ENCODE measurements at regions not wholly inside any gene's neighbourhood (a gene's known extent, or its start where the extent isn't known, plus 50 kb on each side); places are given as distances from the start of the nearest gene placed in this dataset.

DNA sequence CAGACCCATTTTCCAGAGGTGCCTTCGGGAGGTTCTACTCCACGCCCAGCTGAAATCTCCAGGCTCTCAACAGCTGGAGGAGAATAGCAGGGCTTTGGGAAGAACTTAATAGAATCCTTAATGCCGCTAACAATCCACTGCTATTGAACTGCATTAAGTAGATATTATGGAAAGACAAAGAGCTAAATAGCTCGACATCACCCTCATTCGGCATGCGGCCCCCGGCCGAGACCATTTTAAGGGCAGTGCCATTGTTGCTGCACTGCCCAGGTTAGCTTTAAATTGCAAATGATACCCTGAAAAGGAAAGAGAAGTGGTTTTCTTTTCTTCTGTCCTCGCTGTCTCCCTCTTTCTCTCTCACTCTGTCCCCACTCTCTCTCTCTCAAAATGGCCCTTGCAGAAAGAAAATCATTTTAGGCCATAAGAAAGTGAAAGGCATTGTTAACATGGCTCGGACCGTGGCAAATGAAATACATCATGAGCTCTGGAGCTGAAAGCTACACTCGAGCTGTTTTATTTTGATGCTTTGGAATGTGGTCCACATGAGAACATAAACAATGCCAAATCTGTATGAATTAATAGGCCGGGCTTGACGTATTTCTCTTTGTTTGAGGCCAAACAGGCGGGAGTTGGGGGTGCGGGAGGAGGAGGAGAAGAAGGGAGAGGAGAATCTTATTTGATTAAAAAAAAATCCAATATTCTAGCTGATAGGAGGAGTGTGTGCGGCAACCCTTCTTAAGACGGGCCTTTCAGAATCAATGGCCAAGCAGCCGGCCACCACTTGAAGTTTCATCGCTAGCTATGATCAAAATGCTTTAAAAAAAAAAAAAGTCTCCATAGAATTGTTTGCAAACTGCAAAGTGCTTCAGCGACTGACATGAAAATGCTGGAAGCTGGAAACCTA lies 298.8 kb upstream of the IRX3 start:
- DNase-seq (ENCODE audit: low read depth in 4 of 4, low spot score in 2 of 4) = peak in 1 of 4 donors; percentile 39

DNA sequence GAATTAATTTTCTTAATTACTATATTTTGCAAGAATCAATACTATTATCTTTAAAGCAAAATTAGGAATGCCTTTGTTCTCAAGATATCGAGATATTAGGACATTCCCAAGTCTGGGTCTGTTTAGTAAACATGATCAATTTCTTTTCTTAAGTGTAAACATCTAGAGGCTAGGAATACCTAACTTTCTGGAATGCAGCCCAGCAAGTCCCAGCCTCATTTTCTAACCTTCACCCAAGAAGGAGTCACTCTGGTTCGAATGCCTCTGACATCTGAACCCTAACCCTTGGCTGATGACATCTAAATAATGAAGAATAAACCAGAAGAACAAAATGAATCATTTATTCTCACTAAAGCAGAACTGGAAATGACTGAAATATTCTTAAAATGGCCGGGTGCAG lies 297.5 kb upstream of the IRX3 start:
- DNase-seq (ENCODE audit: low read depth in 4 of 4, low spot score in 2 of 4) = no peak

DNA sequence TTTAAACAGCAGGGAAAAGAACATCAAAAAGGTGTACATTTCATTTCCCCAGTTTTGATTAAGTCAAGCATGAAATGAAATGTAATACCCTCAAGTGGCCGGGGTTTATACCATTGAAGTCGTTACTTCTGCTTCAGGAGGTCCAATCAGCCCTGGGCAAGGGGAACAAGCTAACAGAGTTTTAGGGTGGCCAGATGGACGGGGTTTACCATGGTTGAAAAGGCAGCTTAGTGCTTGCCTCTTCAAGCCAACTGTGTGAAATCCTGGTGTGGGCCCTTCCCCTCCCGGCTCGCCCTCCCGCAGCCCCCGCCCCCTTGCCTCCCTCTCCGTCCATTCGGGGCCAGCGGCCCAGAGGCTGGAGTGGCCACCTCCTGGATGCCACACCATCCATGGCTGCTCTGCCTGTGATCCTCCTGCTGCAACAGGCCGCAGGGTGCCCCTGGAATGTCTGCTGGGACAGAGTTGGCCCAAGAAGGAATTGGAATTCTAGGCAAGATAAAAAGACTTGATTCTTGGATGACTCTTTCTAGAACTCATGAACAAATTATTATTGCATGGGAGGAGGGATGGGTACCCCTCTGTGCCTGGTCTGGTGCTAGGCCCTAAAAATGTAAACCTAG lies 296.2 kb upstream of the IRX3 start:
- DNase-seq (ENCODE audit: low read depth in 4 of 4, low spot score in 2 of 4) = peak in 1 of 4 donors; percentile 23

DNA sequence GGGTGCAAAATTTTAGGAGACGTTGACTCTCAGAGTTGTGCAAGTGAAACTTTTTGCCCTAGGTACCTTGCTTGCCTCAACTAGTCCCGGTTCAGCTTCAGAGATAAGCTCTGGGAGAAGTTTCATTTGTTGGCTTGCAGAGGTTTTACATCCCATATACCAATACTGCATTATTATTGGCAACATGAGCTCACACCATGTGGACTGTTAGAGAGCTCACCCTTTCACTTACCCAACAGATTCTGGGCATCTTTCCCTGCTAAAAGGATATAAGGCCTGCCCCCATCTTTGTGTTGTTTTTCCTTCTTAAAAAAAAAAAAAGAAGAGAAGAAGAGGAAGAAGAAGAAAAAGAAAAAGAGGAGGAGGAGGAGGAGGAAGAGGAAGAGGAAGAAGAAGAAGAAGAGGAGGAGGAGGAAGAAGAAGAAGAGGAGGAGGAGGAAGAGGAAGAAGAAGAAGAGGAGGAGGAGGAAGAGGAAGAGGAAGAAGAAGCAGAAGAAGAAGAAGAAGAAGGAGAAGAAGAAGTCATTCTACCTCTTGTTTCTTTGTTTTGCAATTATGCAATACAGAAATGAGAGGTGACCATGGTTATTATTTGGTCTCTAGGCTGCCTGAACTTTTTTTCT lies 292.6 kb upstream of the IRX3 start:
- no peak for DNase-seq (ENCODE audit: low read depth in 4 of 4, low spot score in 2 of 4)

DNA sequence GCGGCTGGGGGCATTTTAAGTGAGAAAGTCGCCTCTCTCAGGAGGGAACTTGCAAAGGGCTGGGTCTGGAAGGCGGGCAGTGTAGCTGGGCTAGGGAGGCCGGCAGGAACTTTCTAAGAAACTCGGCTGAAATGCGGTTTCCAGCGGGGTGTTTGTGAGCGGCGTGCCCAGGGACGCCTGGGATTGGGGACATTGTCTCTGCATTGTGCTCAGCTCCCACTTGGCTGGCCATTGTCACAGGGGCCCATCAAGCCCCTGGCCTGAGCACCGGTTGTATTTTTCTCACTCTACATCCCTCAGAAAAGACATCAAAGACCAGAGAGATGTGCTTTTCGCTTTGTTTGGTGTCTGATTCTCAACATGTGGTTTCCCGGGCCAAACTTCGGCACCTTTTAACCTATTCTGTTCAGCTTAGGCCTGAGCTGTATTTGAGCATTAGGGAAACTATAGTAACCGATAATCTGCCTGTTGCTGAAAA lies 291.1 kb upstream of the IRX3 start:
- no peak for DNase-seq (ENCODE audit: low read depth in 4 of 4, low spot score in 2 of 4)

DNA sequence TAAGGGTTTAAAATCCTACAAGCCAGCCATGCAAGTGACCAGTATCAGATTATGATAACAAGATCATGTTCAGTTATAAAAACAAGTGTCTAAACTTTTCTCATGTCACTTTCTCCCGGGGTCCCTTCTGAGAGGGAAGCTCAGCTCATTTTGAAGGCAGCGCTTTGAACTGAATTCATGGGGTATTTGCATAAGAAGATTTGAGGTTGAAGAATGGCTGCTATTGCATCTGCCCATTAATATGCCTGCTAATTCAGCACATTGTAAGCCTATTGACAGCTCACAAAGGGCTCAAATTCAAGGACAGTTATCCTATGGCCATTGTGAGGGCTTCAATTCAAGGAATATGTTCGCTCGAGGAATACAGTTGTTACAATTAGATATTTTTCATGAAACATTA lies 290.2 kb upstream of the IRX3 start:
- DNase-seq (ENCODE audit: low read depth in 4 of 4, low spot score in 2 of 4) = no peak

DNA sequence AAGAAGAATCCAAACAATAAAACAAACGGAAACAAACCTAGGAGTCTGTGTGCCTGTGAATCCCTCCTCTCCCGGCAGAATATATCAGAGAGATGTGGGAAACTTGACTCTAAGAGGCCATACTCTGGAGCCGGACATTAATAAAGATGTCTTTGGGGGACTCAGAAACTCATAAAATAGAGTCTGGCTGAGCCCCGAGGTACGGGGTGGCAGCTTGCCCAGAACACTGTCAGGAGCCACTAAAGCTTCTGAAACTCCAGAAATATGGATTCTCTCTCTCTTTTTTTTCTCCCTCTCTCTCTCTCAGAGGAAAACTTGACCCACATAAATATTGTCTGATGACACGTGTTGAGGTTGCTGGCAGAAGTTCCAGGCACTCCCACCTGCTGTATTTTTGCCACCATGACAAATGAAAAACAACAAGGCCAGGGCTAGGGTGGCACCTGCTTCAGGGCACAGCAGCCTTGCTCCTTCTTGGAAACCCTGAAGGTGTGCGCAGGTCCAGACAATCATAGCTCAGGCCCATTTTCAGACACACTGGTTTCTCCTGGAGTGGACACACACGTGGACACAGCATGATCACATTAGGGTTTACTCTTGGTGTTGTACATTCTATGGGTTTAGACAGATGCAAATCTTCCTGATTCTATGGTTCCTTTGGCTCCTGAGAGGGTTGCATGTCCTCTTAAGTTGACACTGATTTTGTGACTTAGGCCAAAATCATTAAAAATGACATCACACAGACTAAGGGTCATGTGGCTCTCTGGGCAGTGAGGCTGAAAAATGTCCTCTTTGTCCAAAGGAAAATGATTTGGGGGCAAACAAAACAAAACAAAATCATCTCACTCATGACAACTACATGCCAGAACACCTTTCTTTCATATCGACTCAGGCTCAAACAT lies 282.6 kb upstream of the IRX3 start:
- peak in 1 of 4 donors; percentile 46 for DNase-seq (ENCODE audit: low read depth in 4 of 4, low spot score in 2 of 4)

DNA sequence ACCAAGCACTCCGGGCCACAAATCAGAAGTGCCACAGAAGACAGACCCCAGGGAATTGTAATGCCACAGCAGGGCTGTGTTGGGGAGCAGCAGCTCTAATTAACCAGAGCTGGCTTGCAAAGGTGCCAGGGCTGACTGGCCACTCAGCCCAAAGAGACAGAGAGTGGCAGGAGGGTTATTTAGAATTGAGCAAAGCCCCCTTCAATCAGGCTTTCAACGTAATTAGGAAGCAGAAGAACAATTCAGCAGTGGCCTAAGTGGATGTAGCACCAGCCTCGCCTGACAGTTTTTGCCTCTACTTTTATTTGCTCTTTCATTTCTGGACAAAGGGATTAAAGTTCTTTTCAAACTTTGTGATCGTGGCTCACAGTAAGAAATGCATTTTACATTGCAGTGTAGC lies 278.3 kb upstream of the IRX3 start:
- DNase-seq (ENCODE audit: low read depth in 4 of 4, low spot score in 2 of 4) = no peak

DNA sequence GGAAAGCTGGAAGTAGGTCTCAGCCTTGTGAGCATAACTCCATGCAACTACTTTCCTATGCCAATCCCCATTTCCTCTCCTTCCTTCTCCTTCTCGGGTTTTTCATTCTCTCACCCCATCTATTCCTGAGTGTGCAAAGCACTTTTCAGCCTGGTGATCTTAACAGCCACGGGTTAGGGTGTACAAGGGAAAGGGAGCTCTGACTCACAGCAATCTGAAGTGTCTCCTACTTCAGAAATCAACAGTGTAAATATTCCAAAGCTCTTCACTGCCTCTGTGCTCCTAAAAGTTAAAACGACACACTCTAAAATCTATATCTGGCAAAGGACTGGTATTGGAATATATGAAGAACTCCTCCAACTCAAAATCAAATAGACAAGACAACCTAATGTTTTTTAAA lies 268.0 kb upstream of the IRX3 start:
- DNase-seq (ENCODE audit: low read depth in 4 of 4, low spot score in 2 of 4) = no peak

DNA sequence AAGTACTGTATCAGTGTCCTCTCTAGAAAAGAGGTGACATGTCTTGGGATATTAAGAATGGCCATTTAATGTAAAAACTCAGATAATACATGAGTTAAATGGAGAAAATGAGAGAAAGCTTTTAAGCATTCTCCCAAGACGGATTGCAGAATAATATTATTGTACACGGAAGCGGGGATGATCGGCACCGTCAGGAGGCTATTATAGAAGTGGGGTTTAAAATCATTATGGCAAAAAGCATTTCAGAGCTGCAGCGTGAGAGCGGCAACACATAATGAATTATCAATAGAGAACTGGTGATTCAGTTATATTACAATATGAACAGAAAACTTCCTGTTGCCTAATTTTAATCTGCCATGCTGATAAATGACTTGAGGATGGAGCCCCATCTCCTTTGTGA lies 261.7 kb upstream of the IRX3 start:
- no peak for DNase-seq (ENCODE audit: low read depth in 4 of 4, low spot score in 2 of 4)

DNA sequence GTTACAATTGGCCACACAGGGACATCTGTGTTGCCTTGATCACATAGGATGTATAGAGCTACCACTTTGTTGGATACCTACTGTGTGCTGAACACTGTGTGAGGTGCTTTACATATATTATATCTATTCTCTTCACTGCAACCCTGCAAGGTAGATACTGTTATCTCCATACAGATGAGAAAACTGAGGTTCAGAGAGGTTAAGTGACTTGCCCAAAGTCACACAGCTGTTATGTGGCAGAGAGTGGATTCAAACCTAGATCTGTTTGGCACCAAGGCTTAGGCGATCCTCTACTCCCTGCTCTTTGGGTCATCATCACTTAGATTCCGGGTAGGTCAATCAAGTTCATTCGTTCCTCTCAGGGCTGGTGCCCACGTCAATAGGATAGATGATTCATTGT lies 260.5 kb upstream of the IRX3 start:
- no peak for DNase-seq (ENCODE audit: low read depth in 4 of 4, low spot score in 2 of 4)

DNA sequence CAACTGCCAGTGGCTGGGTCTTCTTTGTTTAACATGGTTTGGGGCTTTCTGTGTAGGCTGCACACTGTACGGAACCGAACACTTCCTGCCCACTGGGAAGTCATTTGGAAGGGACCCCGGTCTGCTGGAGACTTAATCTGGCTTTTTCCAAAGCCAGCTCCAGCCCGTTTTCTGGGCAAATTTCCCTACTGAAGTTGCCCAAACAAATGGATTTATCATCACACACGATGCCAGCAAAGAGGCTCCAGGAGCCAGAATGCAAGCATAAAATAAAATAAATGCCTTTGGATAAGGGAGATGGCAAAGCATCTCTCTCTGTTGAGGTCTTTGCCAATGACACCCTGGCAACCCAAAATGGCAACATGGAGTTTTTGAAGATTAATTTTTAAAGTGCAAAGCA lies 259.9 kb upstream of the IRX3 start:
- DNase-seq (ENCODE audit: low read depth in 4 of 4, low spot score in 2 of 4) = no peak

DNA sequence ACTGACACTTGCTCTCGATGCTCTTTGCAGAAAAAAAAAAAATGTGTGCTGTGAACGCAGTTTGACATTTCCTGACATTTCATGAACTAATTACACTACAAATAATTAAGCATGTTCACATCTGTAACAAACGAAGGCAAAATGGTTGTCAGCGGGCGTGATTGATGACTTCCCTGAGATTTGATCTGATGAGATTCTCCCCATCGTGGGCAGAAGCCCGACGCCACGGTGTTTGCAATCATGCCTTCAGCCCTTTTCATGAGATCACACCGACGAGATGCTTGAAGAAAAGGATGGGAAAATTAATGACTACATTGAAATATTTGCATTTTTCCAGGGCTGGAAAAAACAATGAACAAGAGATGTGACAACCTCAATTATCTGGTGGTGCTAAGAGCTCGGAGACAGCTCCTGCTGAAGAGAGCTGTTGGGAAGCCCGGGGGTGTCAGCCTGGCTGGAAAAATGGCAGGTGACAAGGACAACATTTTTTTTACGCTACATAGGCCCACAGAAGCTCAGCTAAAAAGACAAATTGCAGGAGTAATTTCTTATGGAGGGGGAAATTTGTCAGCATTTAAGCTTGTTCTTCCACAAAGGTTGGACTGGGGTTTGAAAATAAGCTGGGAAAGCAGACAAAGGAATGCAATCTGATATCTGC lies 259.4 kb upstream of the IRX3 start:
- no peak for DNase-seq (ENCODE audit: low read depth in 4 of 4, low spot score in 2 of 4)

DNA sequence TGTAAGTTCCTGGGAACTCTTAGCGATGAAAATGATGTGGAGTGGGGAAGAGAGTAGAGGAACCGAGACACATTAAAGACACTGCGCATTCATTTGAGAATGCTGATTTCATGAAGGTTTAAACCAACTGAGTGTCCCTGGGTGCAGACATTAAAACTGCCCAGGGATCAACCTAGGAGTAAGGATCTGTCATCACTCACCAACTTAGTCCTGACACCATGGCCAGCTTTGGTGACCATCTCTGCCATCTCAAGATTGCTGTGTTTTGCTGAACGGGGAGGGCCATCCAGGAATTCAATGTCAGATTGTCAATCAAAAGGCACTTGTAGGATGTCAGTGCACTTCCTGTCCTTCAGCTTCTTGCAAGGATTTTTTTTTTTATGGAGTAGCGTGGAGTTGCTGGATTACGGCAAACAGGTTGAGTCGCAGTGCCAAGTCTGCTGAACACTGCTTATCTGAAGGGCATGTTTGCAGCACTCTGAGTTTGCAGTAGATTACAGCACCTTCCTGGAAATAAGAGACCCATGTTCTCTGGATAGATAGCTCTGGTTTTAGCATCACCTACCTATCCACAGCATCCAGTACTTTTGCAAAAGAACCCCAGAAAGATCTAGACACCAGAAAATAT lies 258.1 kb upstream of the IRX3 start:
- DNase-seq (ENCODE audit: low read depth in 4 of 4, low spot score in 2 of 4) = no peak

DNA sequence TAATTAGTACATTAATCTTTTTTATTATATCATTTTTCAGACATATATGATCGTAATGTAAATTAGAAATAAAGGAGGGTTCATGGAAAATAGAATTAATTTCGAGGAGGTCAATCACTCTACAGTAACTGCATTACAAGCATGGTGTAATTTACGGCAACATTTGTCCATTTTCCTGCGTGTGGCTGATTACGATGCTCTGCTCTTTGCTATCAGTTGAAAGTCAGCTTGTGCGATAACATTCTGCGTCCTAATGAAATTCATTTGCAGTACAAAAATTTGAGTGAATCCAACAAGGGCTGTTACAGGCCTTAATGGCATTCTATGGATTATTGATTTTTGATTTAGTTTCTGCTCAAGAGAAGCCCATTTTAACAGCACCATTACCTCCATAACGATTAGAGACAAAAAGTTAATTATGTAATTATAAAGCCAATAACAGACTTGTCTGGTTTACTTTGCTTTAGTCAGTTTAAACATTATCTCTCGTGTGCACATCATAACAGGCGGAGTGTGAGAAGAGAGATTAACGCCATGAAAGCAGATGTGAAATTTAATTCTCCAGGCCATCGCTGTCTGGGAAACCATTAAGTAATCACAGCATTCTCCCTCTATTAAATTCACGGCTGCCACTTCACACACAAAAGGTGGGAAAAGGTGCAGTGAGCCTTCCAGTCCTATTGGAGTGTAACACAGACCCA lies 256.4 kb upstream of the IRX3 start:
- DNase-seq (ENCODE audit: low read depth in 4 of 4, low spot score in 2 of 4) = no peak

DNA sequence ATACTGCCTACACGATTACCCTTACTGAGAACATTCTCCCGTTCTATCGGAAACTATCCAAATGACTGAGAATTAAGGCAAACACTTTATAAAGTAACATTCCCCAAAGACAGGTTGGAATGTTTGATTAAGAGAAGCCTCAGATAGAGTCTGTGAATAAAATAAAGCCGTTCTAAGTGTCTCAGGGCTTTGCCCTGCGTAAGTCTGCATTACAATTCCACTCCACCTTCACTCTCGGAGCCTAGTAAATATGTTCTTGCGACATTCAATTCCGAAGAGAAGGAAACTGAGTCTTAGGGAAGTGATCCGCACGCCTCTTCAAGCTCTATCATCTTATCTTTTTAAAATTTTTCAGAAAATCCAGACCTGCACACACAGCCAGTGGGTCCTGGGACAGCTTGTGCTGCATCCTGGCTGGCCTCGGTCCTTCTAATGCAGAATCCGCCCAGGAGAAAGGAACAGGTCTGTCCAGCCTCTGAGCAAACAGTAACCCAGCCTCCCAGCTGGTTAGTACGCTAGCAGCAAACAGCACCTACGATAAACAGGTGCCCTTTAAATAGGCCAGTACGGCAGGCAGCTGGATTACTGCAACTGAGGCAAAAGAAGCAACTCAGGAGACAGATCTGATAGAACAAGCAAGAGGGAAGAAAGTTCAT lies 254.1 kb upstream of the IRX3 start:
- DNase-seq (ENCODE audit: low read depth in 4 of 4, low spot score in 2 of 4) = no peak

DNA sequence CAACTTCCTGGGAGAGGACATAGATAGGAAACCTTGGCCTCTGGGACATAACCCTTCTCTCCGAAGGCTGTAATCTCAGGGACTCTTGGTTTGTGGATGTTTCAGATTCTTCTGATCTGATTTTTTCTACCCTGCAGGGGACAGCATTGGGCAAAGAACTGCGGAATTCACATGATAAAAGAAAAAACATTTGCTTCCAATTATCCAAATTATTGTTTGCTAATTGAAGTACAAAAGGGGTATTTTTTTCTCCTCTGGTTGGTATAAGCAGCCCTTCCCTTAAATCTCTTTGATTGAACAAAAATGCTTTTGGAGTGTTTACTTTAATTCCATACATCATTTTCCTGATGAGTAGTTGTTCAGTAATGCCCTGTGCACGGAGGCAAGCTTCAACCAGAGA lies 251.7 kb upstream of the IRX3 start:
- DNase-seq (ENCODE audit: low read depth in 4 of 4, low spot score in 2 of 4) = no peak

DNA sequence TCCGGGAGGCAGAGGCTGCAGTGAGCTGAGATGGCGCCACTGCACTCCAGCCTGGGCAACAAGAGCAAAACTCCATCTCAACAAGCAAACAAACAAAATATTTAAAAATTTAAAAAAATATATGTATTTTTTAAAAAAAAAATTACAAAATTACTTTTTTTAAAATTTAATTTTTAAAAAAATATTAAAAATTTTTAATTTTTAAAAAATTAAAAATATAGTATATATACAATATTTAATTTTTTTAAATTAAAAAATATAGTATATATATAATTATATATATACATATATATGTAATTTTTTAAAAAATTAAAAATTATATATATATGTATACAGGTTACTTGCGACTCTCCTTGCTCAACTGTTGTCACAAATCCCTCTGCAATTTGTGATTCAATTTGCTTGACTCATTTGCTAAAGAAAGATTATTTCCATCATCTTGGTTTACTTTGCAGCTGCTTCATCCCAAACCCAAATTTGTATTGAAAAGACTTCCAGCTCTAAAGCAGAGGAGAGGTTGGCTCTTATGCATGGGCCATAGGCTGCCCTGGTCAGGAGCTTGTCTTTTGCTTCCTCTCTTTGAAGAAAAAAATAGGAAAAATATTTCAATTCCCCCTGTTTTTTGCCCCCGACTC lies 247.4 kb upstream of the IRX3 start:
- no peak for DNase-seq (ENCODE audit: low read depth in 4 of 4, low spot score in 2 of 4)

Data from left renal cortex interstitium (tissue), 4 donors.